ENCODE measurements at regions not wholly inside any gene's neighbourhood (a gene's known extent, or its start where the extent isn't known, plus 50 kb on each side); places are given as distances from the start of the nearest gene placed in this dataset.
"Not testable (repeated sequence)": the region's sequence is repeated elsewhere in the genome, so short reads cannot be mapped to it uniquely, and the experiment has no call there.

DNA sequence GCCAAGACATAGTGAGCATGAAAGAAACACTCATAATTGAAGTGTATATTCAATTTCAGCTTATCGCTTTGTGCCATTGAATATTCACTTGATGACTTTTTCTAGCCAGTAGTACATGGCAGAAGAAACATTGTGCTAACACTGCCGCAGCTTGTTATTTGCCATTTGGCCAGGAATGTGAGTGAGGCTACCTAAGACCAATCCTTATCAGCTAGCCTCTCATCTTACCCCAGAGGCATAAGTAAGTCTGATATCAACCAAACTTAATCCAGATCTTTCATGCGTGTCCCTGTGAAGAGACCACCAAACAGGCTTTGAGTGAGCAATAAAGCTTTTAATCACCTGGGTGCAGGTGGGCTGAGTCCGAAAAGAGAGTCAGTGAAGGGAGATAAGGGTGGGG lies 586.0 kb upstream of the MBL2 start:
- no peaks in the 10 kb centered on the region for H3K4me1 Mint-ChIP-seq
- H3K27me3 Mint-ChIP-seq (ENCODE audit: low read depth), result no peaks in the 10 kb centered on the region
- no peaks in the 10 kb centered on the region for H3K36me3 Mint-ChIP-seq (ENCODE audit: low read depth)
- TF ChIP-seq, protein P1, sequence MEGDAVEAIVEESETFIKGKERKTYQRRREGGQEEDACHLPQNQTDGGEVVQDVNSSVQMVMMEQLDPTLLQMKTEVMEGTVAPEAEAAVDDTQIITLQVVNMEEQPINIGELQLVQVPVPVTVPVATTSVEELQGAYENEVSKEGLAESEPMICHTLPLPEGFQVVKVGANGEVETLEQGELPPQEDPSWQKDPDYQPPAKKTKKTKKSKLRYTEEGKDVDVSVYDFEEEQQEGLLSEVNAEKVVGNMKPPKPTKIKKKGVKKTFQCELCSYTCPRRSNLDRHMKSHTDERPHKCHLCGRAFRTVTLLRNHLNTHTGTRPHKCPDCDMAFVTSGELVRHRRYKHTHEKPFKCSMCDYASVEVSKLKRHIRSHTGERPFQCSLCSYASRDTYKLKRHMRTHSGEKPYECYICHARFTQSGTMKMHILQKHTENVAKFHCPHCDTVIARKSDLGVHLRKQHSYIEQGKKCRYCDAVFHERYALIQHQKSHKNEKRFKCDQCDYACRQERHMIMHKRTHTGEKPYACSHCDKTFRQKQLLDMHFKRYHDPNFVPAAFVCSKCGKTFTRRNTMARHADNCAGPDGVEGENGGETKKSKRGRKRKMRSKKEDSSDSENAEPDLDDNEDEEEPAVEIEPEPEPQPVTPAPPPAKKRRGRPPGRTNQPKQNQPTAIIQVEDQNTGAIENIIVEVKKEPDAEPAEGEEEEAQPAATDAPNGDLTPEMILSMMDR (IDR thresholded peaks at IDR 0.05; ENCODE audit: unreplicated experiment in 3 of 3), result no peak
- peaks cover 6% of the 10 kb centered on the region for H3K9me3 Mint-ChIP-seq
- H3K27ac Mint-ChIP-seq, result peak overlapping the region in 1 of 3 experiments; percentile 6
- no peak overlapping the region for H3K4me3 Mint-ChIP-seq

DNA sequence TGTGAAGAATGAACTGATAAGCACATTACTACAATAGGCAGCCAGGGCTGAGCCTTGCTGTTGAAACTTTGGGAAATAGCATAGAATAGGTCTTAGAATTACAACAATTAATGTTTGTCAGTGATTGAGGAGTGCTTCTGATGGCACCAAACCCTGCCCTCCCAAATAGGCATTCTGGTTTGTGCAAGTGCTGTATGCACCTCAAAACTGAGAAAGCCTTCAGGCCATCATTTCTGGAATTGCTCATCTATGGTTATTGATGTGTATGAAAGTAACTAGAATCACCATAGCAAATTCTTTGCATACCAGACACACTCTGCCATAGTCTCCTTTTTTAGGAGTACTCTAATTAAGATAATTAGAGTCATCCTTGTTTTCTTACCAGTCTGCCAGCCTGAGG lies 585.0 kb upstream of the MBL2 start:
- H3K27me3 Mint-ChIP-seq (ENCODE audit: low read depth), result no peaks in the 10 kb centered on the region
- peak overlapping the region in 1 of 3 experiments; percentile 60 for H3K27ac Mint-ChIP-seq
- no peaks in the 10 kb centered on the region for H3K36me3 Mint-ChIP-seq (ENCODE audit: low read depth)
- TF ChIP-seq, protein P1 (IDR thresholded peaks at IDR 0.05; ENCODE audit: unreplicated experiment in 3 of 3), result no peak
- peaks cover 5% of the 10 kb centered on the region for H3K9me3 Mint-ChIP-seq
- H3K4me3 Mint-ChIP-seq, result no peak overlapping the region
- H3K4me1 Mint-ChIP-seq, result no peaks in the 10 kb centered on the region

DNA sequence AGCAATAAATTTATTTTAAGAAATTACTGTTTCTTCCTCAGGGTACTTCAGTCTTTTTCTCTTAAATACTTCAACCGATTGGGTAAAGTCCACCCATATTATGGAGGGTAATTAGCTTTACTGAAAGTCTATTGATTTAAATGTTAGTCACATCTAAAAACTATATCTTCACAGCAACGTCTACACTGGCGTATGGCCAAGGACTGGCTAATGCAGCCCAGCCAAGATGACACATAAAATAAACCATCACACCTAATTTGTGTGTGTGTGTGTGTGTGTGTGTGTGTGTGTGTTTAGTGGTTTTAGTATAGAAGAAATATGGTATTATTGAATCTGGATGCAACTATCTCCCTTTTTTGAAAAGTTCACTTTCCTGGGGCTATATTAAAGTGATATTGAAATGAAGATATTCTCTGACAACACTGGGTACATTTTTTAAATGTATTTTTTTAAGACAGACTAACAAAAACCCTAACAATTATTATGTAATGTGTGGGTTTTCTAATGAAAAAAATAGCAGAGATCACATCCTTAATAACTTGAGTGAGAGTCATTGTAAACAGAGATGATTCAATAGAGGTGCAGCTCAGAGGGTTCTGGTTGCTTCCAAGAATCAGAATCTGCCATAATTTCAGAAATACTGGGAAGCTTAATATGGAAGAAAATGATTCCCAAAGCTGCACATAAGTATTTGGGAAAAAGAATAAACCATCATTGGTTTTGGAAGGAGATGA lies 584.2 kb upstream of the MBL2 start:
- H3K27ac Mint-ChIP-seq, result peak overlapping the region in 1 of 3 experiments; percentile 60
- peaks cover 3% of the 10 kb centered on the region for H3K9me3 Mint-ChIP-seq
- TF ChIP-seq, protein P1 (IDR thresholded peaks at IDR 0.05; ENCODE audit: unreplicated experiment in 3 of 3), result no peak
- H3K4me1 Mint-ChIP-seq, result no peaks in the 10 kb centered on the region
- H3K36me3 Mint-ChIP-seq (ENCODE audit: low read depth), result no peaks in the 10 kb centered on the region
- H3K27me3 Mint-ChIP-seq (ENCODE audit: low read depth), result no peaks in the 10 kb centered on the region
- no peak overlapping the region for H3K4me3 Mint-ChIP-seq

DNA sequence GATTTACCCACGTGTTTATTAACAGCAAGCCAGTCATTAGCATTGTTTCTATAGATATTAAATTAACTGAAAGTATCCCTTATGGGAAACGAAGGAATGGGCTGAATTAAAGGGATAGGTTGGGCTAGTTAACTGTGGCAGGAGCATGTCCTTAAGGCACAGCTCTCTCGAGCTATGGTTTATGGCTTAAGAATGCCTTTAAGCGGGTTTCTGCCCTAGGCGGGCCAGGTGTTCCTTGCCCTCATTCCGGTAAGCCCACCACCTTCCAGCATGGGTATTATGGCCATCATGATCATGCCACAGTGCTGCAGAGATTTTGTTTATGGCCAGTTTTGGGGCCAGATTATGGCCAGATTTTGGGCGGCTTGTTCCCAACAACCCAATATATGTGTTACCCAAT lies 569.9 kb upstream of the MBL2 start:
- H3K4me3 Mint-ChIP-seq; H3K9me3 Mint-ChIP-seq; H3K27ac Mint-ChIP-seq; H3K36me3 Mint-ChIP-seq (ENCODE audit: low read depth); H3K4me1 Mint-ChIP-seq; H3K27me3 Mint-ChIP-seq (ENCODE audit: low read depth): not testable (repeated sequence)

DNA sequence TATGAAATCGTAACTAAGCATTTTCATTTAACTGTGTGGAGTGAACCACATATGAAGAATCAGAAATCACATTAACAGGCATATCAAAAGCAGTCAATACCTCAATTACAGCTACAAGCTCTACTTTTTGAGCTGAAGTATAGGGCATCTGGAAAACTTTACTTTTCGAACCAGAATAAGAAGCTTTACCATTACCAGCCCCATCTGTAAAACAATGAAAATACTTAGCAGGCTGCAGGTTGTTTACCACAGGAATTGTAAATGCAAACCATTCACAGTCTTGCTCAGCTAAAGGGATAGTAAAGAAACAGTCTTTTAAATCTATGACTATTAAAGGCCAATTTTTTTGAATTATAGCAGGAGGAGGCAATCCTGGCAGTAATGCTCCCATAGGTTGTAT lies 565.6 kb upstream of the MBL2 start:
- peaks cover 27% of the 10 kb centered on the region for H3K9me3 Mint-ChIP-seq
- H3K4me1 Mint-ChIP-seq; H3K36me3 Mint-ChIP-seq (ENCODE audit: low read depth); H3K4me3 Mint-ChIP-seq; H3K27ac Mint-ChIP-seq; H3K27me3 Mint-ChIP-seq (ENCODE audit: low read depth): not testable (repeated sequence)

DNA sequence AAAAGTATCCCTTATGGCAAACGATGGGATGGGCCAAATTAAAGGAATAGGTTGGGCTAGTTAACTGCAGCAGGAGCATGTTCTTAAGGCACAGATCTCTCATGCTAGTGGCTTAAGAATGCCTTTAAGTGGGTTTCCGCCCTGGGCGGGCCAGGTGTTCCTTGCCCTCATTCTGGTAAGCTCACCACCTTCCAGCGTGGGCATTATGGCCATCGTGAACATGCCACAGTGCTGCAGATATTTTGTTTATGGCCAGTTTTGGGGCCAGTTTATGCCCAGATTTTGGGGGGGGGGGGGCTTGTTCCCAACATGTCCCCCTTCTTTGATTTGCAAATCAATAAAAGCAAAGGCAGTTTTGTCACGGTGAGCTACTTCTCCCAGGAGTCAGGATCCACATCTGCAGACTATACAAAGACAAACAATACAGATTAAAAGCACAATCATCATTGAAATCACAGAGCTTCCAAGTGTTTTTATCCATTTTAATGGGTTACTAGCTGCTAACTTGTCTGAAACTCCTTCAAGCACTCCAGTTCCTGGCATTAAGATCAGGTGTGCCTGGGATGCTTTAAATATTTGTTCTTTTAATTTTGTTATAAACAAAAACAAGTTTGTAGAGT lies 563.3 kb upstream of the MBL2 start:
- not testable (repeated sequence) for H3K4me1 Mint-ChIP-seq; H3K36me3 Mint-ChIP-seq (ENCODE audit: low read depth); H3K27me3 Mint-ChIP-seq (ENCODE audit: low read depth); H3K27ac Mint-ChIP-seq; H3K4me3 Mint-ChIP-seq
- peaks cover 27% of the 10 kb centered on the region for H3K9me3 Mint-ChIP-seq

DNA sequence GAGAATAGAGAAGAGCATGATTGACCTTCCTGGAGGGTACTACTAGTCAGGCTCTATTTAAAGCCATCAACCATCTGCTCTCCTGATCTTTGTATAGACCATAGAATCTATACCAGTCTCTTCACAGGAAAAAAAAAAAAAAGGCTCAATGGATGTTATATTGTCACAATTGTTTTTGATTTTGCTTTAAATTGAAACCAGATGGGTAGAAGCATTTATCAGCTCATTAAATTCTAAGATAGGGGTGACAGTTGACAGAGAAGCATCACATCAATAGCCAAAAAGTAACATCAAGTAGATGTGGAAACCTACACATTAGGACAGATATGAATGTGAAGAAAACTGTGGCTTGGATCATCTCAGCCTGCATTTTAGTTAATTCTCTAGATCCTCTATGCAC lies 558.9 kb upstream of the MBL2 start:
- H3K27ac Mint-ChIP-seq, result no peak overlapping the region
- TF ChIP-seq, protein P1 (IDR thresholded peaks at IDR 0.05; ENCODE audit: unreplicated experiment in 3 of 3), result no peak
- peaks cover 10% of the 10 kb centered on the region for H3K9me3 Mint-ChIP-seq
- peaks cover under 1% of the 10 kb centered on the region for H3K36me3 Mint-ChIP-seq (ENCODE audit: low read depth)
- no peaks in the 10 kb centered on the region for H3K27me3 Mint-ChIP-seq (ENCODE audit: low read depth)
- no peaks in the 10 kb centered on the region for H3K4me1 Mint-ChIP-seq
- H3K4me3 Mint-ChIP-seq, result no peak overlapping the region

DNA sequence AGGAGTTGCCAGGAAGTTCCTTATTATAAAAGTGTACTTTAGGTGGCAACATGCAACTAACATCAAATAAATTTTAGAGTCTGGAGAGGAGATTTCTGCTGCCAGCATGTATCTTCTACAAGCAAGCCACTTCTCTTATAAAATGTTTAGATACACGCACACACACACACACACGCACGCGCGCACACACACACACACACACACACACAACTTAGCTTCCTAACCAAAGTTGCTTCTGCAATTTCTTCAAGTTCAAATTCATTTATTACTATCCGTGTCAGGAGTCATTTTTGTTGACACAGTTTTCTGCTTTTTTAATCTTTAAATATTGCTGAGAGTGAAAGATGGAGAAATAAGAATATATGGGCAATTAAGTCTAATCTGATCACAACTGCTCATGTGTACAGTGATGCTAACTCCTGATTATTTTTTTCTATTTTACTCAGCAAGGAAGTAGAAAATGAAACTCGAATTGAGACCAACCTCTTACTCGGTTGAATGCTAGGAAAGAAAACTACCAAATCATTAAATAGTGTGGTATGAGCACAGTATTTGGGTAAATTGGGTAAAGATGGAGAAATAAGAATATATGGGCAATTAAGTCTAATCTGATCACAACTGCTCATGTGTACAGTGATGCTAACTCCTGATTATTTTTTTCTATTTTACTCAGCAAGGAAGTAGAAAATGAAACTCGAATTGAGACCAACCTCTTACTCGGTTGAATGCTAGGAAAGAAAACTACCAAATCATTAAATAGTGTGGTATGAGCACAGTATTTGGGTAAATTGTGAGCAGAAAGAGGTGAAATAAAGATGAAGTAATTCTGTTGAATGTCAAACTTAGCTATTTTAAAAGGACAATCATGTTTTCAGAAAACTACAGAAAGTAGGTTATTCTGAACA lies 554.1 kb upstream of the MBL2 start:
- not testable (repeated sequence) for H3K27me3 Mint-ChIP-seq (ENCODE audit: low read depth); H3K36me3 Mint-ChIP-seq (ENCODE audit: low read depth); H3K4me1 Mint-ChIP-seq; H3K9me3 Mint-ChIP-seq; H3K27ac Mint-ChIP-seq; H3K4me3 Mint-ChIP-seq
